Sigmoid colon (tissue), 6 donors: ENCODE measurements at regions not wholly inside any gene's neighbourhood (a gene's known extent, or its start where the extent isn't known, plus 50 kb on each side); places are given as distances from the start of the nearest gene placed in this dataset.

Experiments
- DNase-seq: peaks from one replicate; pipeline ENCODE4 v3.0.0-alpha.2; 2019
- H3K27ac ChIP-seq, 4 donors: fragments of 200-600 bp; sonication (generic); one replicate each; pipeline ENCODE4 v1.5.1; 2016 to 2019; ENCODE audit warnings: mild to moderate bottlenecking in 1 of 4
- H3K27me3 ChIP-seq, 3 donors: fragments of 200-600 bp; sonication (generic); one replicate each; pipeline ENCODE4 v1.5.1; 2019; ENCODE audit warnings: mild to moderate bottlenecking in 1 of 3
- H3K36me3 ChIP-seq, 4 donors: fragments of 200-600 bp; sonication (generic); one replicate each; pipeline ENCODE4 v1.5.1; 2016 to 2019
- H3K4me1 ChIP-seq, 4 donors: fragments of 200-600 bp; sonication (generic); one replicate each; pipeline ENCODE4 v1.5.1; 2017 to 2019
- H3K4me3 ChIP-seq, 4 donors: fragments of 200-600 bp; sonication (generic); one replicate each; pipeline ENCODE4 v1.5.1; 2017 to 2019; ENCODE audit warnings: mild to moderate bottlenecking in 2 of 4, moderate library complexity in 1 of 4
- H3K9me3 ChIP-seq, 4 donors: fragments of 200-600 bp in 3 of 4; sonication (generic) in 3 of 4; one replicate each; pipeline versions ENCODE4 v1.5.1 to v1.6.1; 2013 to 2019
- CTCF ChIP-seq, 4 experiments: fragments of 450-650 bp in 3 of 4; fragments of 200-600 bp in 1 of 4; IDR thresholded peaks; one replicate each; pipeline ENCODE4 v1.5.1; 2016 to 2019; ENCODE audit warnings: antibody characterized with exemption in 4 of 4, mild to moderate bottlenecking in 3 of 4, moderate library complexity in 2 of 4
- EP300 ChIP-seq, 4 donors: sonication (generic); formaldehyde crosslinking; IDR thresholded peaks; one replicate each; pipeline ENCODE4 v1.6.1; 2017; ENCODE audit warnings: antibody characterized with exemption in 4 of 4
- POLR2A ChIP-seq, 2 donors: fragments of 450-650 bp; IDR thresholded peaks; one replicate each; pipeline ENCODE4 v1.6.1; 2016; ENCODE audit warnings: antibody characterized with exemption in 2 of 2, mild to moderate bottlenecking in 2 of 2, moderate library complexity in 2 of 2
- POLR2AphosphoS5 ChIP-seq, 4 donors: sonication (generic); formaldehyde crosslinking; IDR thresholded peaks; one replicate each; pipeline ENCODE4 v1.6.1; 2017; ENCODE audit warnings: antibody characterized with exemption in 4 of 4
- WGBS, 2 donors: extraction: QIAGEN DNeasy Blood & Tissue Kit; methylation state at CpG; one replicate each; pipeline ENCODE4 v1.1.7; 2013; 5-methylcytosine and 5-hydroxymethylcytosine counted together
- intact Hi-C: fragments of 100-400 bp; cut with DNase I; formaldehyde crosslinking; loops from one replicate; pipeline ENCODE4 v1.15.1; 2023
- donor health status: healthy with polysubstance abuse.
- donor health status: healthy.

DNA sequence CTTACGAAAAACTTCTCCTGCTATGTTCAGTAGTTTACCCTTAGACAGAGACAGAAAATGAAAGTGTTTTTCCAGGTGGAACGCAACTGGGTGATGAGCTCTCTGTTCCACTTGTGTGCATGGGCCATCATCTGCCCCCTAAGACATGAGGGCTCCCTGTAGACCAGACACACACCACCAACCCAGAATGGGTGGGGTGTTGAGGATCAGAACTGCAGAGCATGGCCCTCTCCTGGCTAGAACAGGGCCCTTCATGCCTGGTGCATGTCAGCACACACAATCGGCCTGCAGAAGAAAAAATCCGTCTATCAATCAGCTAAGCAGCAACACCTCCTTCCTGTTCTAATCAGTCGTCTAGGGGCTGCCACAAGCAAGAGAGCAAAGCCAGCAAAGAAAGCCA is 186.2 kb upstream of the INHBA start:
- Histone ChIP-seq H3K27ac (no peak overlapping the region), H3K4me3 (no peak overlapping the region), H3K36me3 (no peaks in the 10 kb centered on the region), H3K4me1 (peaks cover 0 to 28% (median 21%) of the 10 kb centered on the region in 4 donors), H3K9me3 (no peaks in the 10 kb centered on the region), H3K27me3 (no peaks in the 10 kb centered on the region)
- WGBS, 2 donors, result 71 to 76% methylated on average over 5 of the region's 5 CpGs
- TF ChIP-seq EP300 (IDR thresholded peaks at IDR 0.05) (no peak), CTCF (IDR thresholded peaks at IDR 0.05) (no peak), POLR2A (IDR thresholded peaks at IDR 0.05) (no peak), POLR2AphosphoS5 (IDR thresholded peaks at IDR 0.05) (no peak)
- intact Hi-C loops, result no loop called here
- DNase-seq, result no peak

GRCh38 chr7:41887416-41887815 is 184.5 kb upstream of the INHBA start:
- intact Hi-C loops, result no loop called here
- Histone ChIP-seq H3K4me1 (peaks cover 0 to 30% (median 21%) of the 10 kb centered on the region in 4 donors), H3K9me3 (no peaks in the 10 kb centered on the region), H3K4me3 (no peak overlapping the region), H3K27ac (peak overlapping the region in 3 of 4 donors; percentile 29 to 61 (median 53)), H3K36me3 (no peaks in the 10 kb centered on the region), H3K27me3 (no peaks in the 10 kb centered on the region)
- WGBS, 2 donors, result 73 to 79% methylated on average over 4 of the region's 4 CpGs
- no peak for DNase-seq
- TF ChIP-seq CTCF (IDR thresholded peaks at IDR 0.05), result no peak
- no peak for TF ChIP-seq EP300 (IDR thresholded peaks at IDR 0.05)
- no peak for TF ChIP-seq POLR2A (IDR thresholded peaks at IDR 0.05)
- no peak for TF ChIP-seq POLR2AphosphoS5 (IDR thresholded peaks at IDR 0.05)

DNA sequence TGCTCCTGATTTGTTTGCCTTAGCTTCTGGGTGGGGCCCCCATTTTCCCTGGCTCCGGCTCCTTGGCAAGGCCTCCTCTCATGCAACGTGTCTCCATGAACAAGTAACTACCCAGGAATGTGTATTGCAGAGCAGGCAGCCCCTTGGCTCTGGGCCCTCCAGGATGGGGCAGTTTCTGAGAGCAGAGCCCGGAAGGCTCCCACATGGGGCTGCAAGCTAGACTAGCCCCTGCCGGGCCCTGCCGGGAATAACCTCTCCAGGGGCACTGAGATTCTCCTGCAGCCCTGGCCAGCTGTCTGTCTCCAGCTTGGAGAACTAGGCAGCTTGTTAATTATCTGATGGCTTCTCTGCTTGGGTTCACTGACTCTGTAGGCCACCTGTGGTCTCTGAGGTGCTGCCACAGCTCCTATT is 184.0 kb upstream of the INHBA start:
- WGBS, 2 donors, result 10 to 49% methylated on average over 5 of the region's 5 CpGs
- peak; percentile 87 for DNase-seq
- Histone ChIP-seq H3K27me3 (no peaks in the 10 kb centered on the region), H3K36me3 (no peaks in the 10 kb centered on the region), H3K4me3 (no peak overlapping the region), H3K4me1 (peaks cover 0 to 35% (median 21%) of the 10 kb centered on the region in 4 donors), H3K27ac (peak overlapping the region; percentile 19 to 61 (median 41)), H3K9me3 (no peaks in the 10 kb centered on the region)
- TF ChIP-seq POLR2AphosphoS5 (IDR thresholded peaks at IDR 0.05) (peak in 2 of 4 donors; percentile 9 to 18), EP300 (IDR thresholded peaks at IDR 0.05) (no peak)
- intact Hi-C loops, result no loop called here

DNA sequence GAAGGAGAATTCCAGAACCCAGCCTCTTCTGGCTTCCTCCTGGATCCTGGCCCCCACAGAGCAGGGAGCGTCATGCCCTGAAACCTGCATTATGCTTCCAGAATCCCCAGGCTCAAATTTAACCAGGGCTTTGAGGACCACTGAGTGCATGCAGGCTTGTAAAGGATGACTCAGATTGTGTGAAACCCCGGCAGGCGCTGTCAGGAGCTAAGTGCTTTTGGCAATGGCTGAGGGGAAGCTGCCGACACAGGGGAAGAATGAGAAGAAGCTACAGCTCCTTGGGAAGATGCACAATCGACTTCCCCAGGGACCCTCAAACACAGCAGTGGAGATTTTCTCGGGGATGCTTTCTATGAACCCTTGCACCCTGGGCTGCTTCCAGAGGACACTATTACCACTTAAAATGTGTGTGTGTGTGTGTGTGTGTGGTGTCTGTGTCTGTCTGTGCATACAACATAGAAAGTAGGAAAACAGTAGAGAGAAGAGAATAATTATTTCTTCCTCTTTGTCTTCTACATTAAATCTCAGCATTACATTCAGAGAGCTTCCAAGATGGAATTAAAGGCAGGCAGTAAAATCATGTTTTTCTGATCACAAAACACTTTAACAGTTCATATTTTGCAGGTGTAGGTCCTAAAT is 183.5 kb upstream of the INHBA start:
- Histone ChIP-seq H3K27ac (peak overlapping the region; percentile 19 to 61 (median 41)), H3K4me1 (peaks cover 0 to 36% (median 21%) of the 10 kb centered on the region in 4 donors), H3K27me3 (no peaks in the 10 kb centered on the region), H3K9me3 (no peaks in the 10 kb centered on the region), H3K4me3 (no peak overlapping the region), H3K36me3 (no peaks in the 10 kb centered on the region)
- TF ChIP-seq EP300 (IDR thresholded peaks at IDR 0.05) (no peak), POLR2AphosphoS5 (IDR thresholded peaks at IDR 0.05) (peak in 2 of 4 donors; percentile 21 to 32), CTCF (IDR thresholded peaks at IDR 0.05) (no peak), POLR2A (IDR thresholded peaks at IDR 0.05) (no peak)
- DNase-seq, result peak; percentile 86
- intact Hi-C loops, result no loop called here
- WGBS, 2 donors, result 13 to 44% methylated on average over 6 of the region's 6 CpGs

DNA sequence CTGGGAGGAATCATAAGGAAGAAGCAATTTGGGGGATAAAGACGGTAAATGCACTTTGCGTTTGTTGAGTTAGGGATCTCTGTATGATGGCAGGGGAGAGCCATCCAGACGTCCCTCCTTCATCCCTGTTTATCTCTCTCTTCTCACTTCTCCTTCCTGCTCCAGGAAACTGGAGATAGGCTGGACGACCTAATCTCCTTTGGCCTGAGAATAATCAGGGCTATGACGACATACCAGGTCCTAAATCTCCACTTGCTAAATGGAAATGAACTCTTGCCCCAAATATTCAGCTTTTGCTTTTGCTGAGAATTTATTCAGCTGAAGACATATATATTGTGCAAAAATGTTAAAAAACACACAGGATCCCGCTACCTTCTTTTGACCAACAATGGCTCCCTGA is 182.9 kb upstream of the INHBA start:
- TF ChIP-seq EP300 (IDR thresholded peaks at IDR 0.05) (no peak), POLR2AphosphoS5 (IDR thresholded peaks at IDR 0.05) (no peak), POLR2A (IDR thresholded peaks at IDR 0.05) (no peak), CTCF (IDR thresholded peaks at IDR 0.05) (no peak)
- H3K27me3 ChIP-seq, result no peaks in the 10 kb centered on the region
- H3K27ac ChIP-seq, result peak overlapping the region in 1 of 4 donors; percentile 61
- DNase-seq, result no peak
- H3K4me1 ChIP-seq, result peaks cover 0 to 36% (median 21%) of the 10 kb centered on the region in 4 donors
- intact Hi-C loops, result no loop called here
- H3K9me3 ChIP-seq, result no peaks in the 10 kb centered on the region
- H3K36me3 ChIP-seq, result no peaks in the 10 kb centered on the region
- H3K4me3 ChIP-seq, result no peak overlapping the region
- 44 to 60% methylated on average over 6 of the region's 6 CpGs for WGBS, 2 donors
